IMR-90 (cell line): ENCODE measurements at regions not wholly inside any gene's neighbourhood (a gene's known extent, or its start where the extent isn't known, plus 50 kb on each side); places are given as distances from the start of the nearest gene placed in this dataset.

Experiments used
- ATAC-seq: fragments of 200-7000 bp; cut with Tn5 transposase; 2 replicates; pipeline ENCODE4 v1.9.1; 2020; ENCODE audit warnings: low read depth, mild to moderate bottlenecking, moderate library complexity
- BruUV-seq: library from RNA; stranded (reverse); fragments of 400-500 nt; replicated peaks from 2 replicates; lab custom pipeline; 2021; lab: Mats Ljungman, UMichigan
- CTCF ChIA-PET: fragments of 300-600 bp; formaldehyde crosslinking; extraction: SDS; loops from one replicate; lab custom pipeline; 2021; ENCODE audit warnings: antibody characterized with exemption; lab: Yijun Ruan, JAX
- POLR2A ChIA-PET: fragments of 300-600 bp; sonication (Branson Sonifier 250); formaldehyde crosslinking; loops from one replicate; lab custom pipeline; 2022; ENCODE audit warnings: antibody characterized with exemption; ENCODE audit not compliant: unreplicated experiment; lab: Charles Lee
- DNase-seq: peaks from one replicate; pipeline ENCODE4 v3.0.0; 2013
- H2AFZ ChIP-seq: replicated peaks from 2 replicates; pipeline ENCODE3; 2013; ENCODE audit warnings: low read length, mild to moderate bottlenecking; ENCODE audit not compliant: poor library complexity
- H2AK5ac ChIP-seq: 2 replicates; pipeline ENCODE4 v1.6.1; 2013; ENCODE audit warnings: low read depth, low read length, inconsistent platforms
- H2AK9ac ChIP-seq: replicated peaks from 2 replicates; pipeline ENCODE3; 2013; ENCODE audit warnings: mild to moderate bottlenecking, low read depth, low read length, moderate library complexity; ENCODE audit not compliant: poor library complexity
- H2BK120ac ChIP-seq: 2 replicates; pipeline ENCODE4 v1.6.1; 2013; ENCODE audit warnings: low read depth, low read length, inconsistent platforms
- H2BK15ac ChIP-seq: 3 replicates; pipeline ENCODE4 v1.6.1; 2013; ENCODE audit warnings: low read depth, low read length, inconsistent platforms
- H2BK20ac ChIP-seq: 2 replicates; pipeline ENCODE4 v1.6.1; 2013; ENCODE audit warnings: low read depth, mild to moderate bottlenecking, inconsistent platforms, low read length, moderate library complexity
- H2BK5ac ChIP-seq: 2 replicates; pipeline ENCODE4 v1.6.1; 2013; ENCODE audit warnings: mild to moderate bottlenecking, low read depth, low read length, inconsistent platforms; ENCODE audit not compliant: poor library complexity, severe bottlenecking
- H3K14ac ChIP-seq: replicated peaks from 2 replicates; pipeline ENCODE4 v1.6.1; 2013; ENCODE audit warnings: low read depth, low read length, inconsistent platforms
- H3K18ac ChIP-seq: 2 replicates; pipeline ENCODE4 v1.6.1; 2013; ENCODE audit warnings: low read depth, low read length, control low read depth
- H3K23ac ChIP-seq: 2 replicates; pipeline ENCODE4 v1.6.1; 2013; ENCODE audit warnings: low read depth, low read length, inconsistent platforms
- H3K27ac ChIP-seq: 2 replicates; pipeline ENCODE4 v1.5.1; 2013; ENCODE audit warnings: mild to moderate bottlenecking, control low read depth, low read length; ENCODE audit not compliant: insufficient read depth
- H3K27me3 ChIP-seq: 2 replicates; pipeline ENCODE4 v1.6.1; 2013; ENCODE audit warnings: low read length; ENCODE audit not compliant: control insufficient read depth, insufficient read depth
- H3K36me3 ChIP-seq: 2 replicates; pipeline ENCODE4 v1.6.1; 2013; ENCODE audit warnings: low read length, mixed read lengths; ENCODE audit not compliant: control insufficient read depth, insufficient read depth
- H3K4ac ChIP-seq: 2 replicates; pipeline ENCODE4 v1.6.1; 2013; ENCODE audit warnings: low read depth, low read length, inconsistent platforms
- H3K4me1 ChIP-seq: 2 replicates; pipeline ENCODE4 v1.6.1; 2013; ENCODE audit warnings: low read length, mixed read lengths; ENCODE audit not compliant: control insufficient read depth, insufficient read depth
- H3K4me2 ChIP-seq: 2 replicates; pipeline ENCODE4 v1.6.1; 2013; ENCODE audit warnings: low read depth, mild to moderate bottlenecking, control low read depth, low read length, moderate library complexity
- H3K4me3 ChIP-seq: 2 replicates; pipeline ENCODE4 v1.5.1; 2013; ENCODE audit warnings: low read depth, mild to moderate bottlenecking, control low read depth, low read length, moderate library complexity; ENCODE audit not compliant: insufficient read depth
- H3K56ac ChIP-seq: 2 replicates; pipeline ENCODE4 v1.6.1; 2013; ENCODE audit warnings: low read length, inconsistent platforms; ENCODE audit not compliant: insufficient read depth; ENCODE audit errors: extremely low read depth
- H3K79me1 ChIP-seq, 2 experiments: 2 replicates each; pipeline ENCODE4 v1.6.1; 2013; ENCODE audit warnings: low read length in 2 of 2, inconsistent platforms in 1 of 2, low read depth in 1 of 2
- H3K9ac ChIP-seq: 2 replicates; pipeline ENCODE4 v1.6.1; 2013; ENCODE audit warnings: low read depth, low read length, control low read depth
- H3K9me1 ChIP-seq: 2 replicates; pipeline ENCODE4 v1.6.1; 2013; ENCODE audit warnings: low read length, inconsistent platforms; ENCODE audit not compliant: insufficient read depth
- H3K9me3 ChIP-seq: 2 replicates; pipeline ENCODE4 v1.6.1; 2013; ENCODE audit warnings: low read length; ENCODE audit not compliant: control insufficient read depth, insufficient read depth
- H4K20me1 ChIP-seq: 2 replicates; pipeline ENCODE4 v1.6.1; 2013; ENCODE audit warnings: low read length, inconsistent platforms; ENCODE audit not compliant: insufficient read depth
- H4K5ac ChIP-seq: 2 replicates; pipeline ENCODE4 v1.6.1; 2013; ENCODE audit warnings: mild to moderate bottlenecking, low read depth, low read length, control low read depth
- H4K8ac ChIP-seq, 2 experiments: 2 replicates each; pipeline ENCODE4 v1.6.1; 2013; ENCODE audit warnings: low read depth in 2 of 2, low read length in 2 of 2, control low read depth in 1 of 2, inconsistent platforms in 1 of 2
- H4K91ac ChIP-seq: 2 replicates; pipeline ENCODE4 v1.6.1; 2013; ENCODE audit warnings: low read depth, low read length, inconsistent platforms; ENCODE audit not compliant: insufficient read depth
- BHLHE40 ChIP-seq: fragments of 150-350 bp; IDR thresholded peaks from 2 replicates; pipeline ENCODE4 v1.6.1; 2016; ENCODE audit warnings: mild to moderate bottlenecking, low read depth, low read length
- CEBPB ChIP-seq: IDR thresholded peaks from 2 replicates; pipeline ENCODE4 v1.6.1; 2012; ENCODE audit warnings: low read depth, low read length, improper control_type of control experiment
- MAFK ChIP-seq: IDR thresholded peaks from 2 replicates; pipeline ENCODE4 v1.6.1; 2012; ENCODE audit warnings: low read depth, low read length, improper control_type of control experiment
- NFE2L2 ChIP-seq: fragments of 150-350 bp; IDR thresholded peaks from 2 replicates; pipeline ENCODE4 v1.6.1; 2016; ENCODE audit warnings: low read depth, mild to moderate bottlenecking, low read length
- RFX5 ChIP-seq: IDR thresholded peaks from 2 replicates; pipeline ENCODE4 v1.8.0; 2012; ENCODE audit warnings: low read depth, mild to moderate bottlenecking, low read length, moderate library complexity
- WGBS, 2 experiments: methylation state at CpG; one replicate each; pipeline versions ENCODE4 v1.1.5 to v1.1.7; 2013; ENCODE audit warnings: missing lambda C conversion rate in 2 of 2; ENCODE audit not compliant: insufficient read length in 1 of 2; ENCODE audit errors: extremely low coverage in 2 of 2; 5-methylcytosine and 5-hydroxymethylcytosine counted together
- dilution Hi-C: fragments of 300-500 bp; cut with HindIII; formaldehyde crosslinking; loops from one replicate; pipeline ENCODE4 v1.14.3; 2018; ENCODE audit warnings: low sequenced_read_pairs; ENCODE audit not compliant: unreplicated experiment
- in situ Hi-C: fragments of 300-500 bp; cut with MboI; formaldehyde crosslinking; loops from 3 replicates; pipeline ENCODE4 v1.14.3; 2019; ENCODE audit warnings: low sequenced_read_pairs, inconsistent platforms, mixed read lengths
- intact Hi-C: fragments of 100-400 bp; cut with micrococcal nuclease; formaldehyde crosslinking; loops from 2 replicates; pipeline ENCODE4 v1.10.0; 2022
- TF ChIP-seq, protein P1 (sequence below): fragments of 150-350 bp; IDR thresholded peaks from 2 replicates; pipeline ENCODE4 v1.6.1; 2017; ENCODE audit warnings: mild to moderate bottlenecking, antibody characterized with exemption, low read length, low read depth

DNA sequence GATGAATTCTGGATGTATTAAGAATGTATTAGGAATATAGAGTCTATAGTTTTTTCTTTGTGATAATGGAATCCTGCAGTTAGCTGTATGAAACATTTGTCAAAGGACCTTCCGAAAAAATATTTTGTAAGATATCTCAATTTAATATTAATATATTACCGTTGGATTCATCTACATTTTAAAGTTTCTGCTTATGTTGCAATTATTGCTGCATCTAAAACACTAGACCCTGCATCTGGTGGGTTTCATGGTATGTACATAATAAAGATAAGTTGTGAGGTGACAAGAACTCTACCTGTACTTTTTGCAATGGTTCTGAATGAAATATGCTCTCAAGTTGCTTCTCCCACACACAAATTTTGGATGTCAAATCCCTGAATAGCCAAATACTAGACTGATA lies 565.9 kb upstream of the FBXO33 start:
- no CpG with 5 or more reads among the region's 2 CpGs for WGBS, 2 experiments
- no peak overlapping the region for H3K4me2 ChIP-seq
- no peaks in the 10 kb centered on the region for H3K36me3 ChIP-seq
- no peak overlapping the region for H4K8ac ChIP-seq
- intact Hi-C loops, result no loop called here
- no TSS peak for BruUV-seq
- no peak overlapping the region for H3K23ac ChIP-seq
- no peak overlapping the region for H3K56ac ChIP-seq
- ATAC-seq, result no peak
- TF ChIP-seq CEBPB, result no peak
- peak; percentile 45 for TF ChIP-seq MAFK
- TF ChIP-seq NFE2L2, result no peak
- TF ChIP-seq BHLHE40, result no peak
- no peak for TF ChIP-seq RFX5
- TF ChIP-seq, protein P1, sequence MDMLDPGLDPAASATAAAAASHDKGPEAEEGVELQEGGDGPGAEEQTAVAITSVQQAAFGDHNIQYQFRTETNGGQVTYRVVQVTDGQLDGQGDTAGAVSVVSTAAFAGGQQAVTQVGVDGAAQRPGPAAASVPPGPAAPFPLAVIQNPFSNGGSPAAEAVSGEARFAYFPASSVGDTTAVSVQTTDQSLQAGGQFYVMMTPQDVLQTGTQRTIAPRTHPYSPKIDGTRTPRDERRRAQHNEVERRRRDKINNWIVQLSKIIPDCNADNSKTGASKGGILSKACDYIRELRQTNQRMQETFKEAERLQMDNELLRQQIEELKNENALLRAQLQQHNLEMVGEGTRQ, result no peak
- no peak overlapping the region for H3K4ac ChIP-seq
- H4K5ac ChIP-seq, result no peak overlapping the region
- in situ Hi-C loops, result no loop called here
- H3K9me3 ChIP-seq, result peaks cover 5% of the 10 kb centered on the region; the same call in 1 of the 2 replicates
- DNase-seq, result no peak
- no peak overlapping the region for H2BK5ac ChIP-seq
- H2AK5ac ChIP-seq, result no peak overlapping the region
- ChIA-PET POLR2A (no interaction called here), CTCF (no interaction called here)
- dilution Hi-C loops, result no loop called here
- no peak overlapping the region for H4K91ac ChIP-seq
- no peak overlapping the region for H3K18ac ChIP-seq
- no peak overlapping the region for H3K9ac ChIP-seq
- H2BK20ac ChIP-seq, result no peak overlapping the region
- H3K4me1 ChIP-seq, result no peaks in the 10 kb centered on the region
- H2AK9ac ChIP-seq, result no peak overlapping the region
- no peaks in the 10 kb centered on the region for H3K9me1 ChIP-seq
- no peak overlapping the region for H2AFZ ChIP-seq
- no peak overlapping the region for H2BK120ac ChIP-seq
- no peak overlapping the region for H2BK15ac ChIP-seq
- no peaks in the 10 kb centered on the region for H3K79me1 ChIP-seq
- H3K4me3 ChIP-seq, result no peak overlapping the region
- no peak overlapping the region for H3K27ac ChIP-seq
- no peaks in the 10 kb centered on the region for H4K20me1 ChIP-seq
- no peaks in the 10 kb centered on the region for H3K27me3 ChIP-seq
- H3K14ac ChIP-seq, result no peak overlapping the region
